Activated CD8-positive, alpha-beta T cell treated with anti-CD3 and anti-CD28 coated beads for 36 hours (primary cell): ENCODE measurements at regions not wholly inside any gene's neighbourhood (a gene's known extent, or its start where the extent isn't known, plus 50 kb on each side); places are given as distances from the start of the nearest gene placed in this dataset.
"Not testable (repeated sequence)": the region's sequence is repeated elsewhere in the genome, so short reads cannot be mapped to it uniquely, and the experiment has no call there.

Experiments used
- ATAC-seq: fragments of 200-7000 bp; cut with Tn5 transposase; one replicate; pipeline ENCODE4 v1.10.0; 2021; ENCODE audit warnings: mild to moderate bottlenecking, moderate library complexity
- CTCF ChIA-PET: fragments of 350-600 bp; sonication (Branson Sonifier 250); formaldehyde crosslinking; loops from one replicate; lab custom pipeline; 2021; ENCODE audit warnings: antibody characterized with exemption; lab: Charles Lee
- POLR2A ChIA-PET: fragments of 350-600 bp; sonication (Branson Sonifier 250); formaldehyde crosslinking; loops from one replicate; lab custom pipeline; 2021; ENCODE audit warnings: antibody characterized with exemption; lab: Charles Lee
- DNase-seq: peaks from one replicate; pipeline ENCODE4 v3.0.0-alpha.2; 2020
- H3K27ac Mint-ChIP-seq: one replicate; pipeline ENCODE4 v1.8.0; 2021; ENCODE audit warnings: mild to moderate bottlenecking, mixed read lengths
- H3K27me3 Mint-ChIP-seq: one replicate; pipeline ENCODE4 v1.8.0; 2021; ENCODE audit warnings: mixed read lengths
- H3K36me3 Mint-ChIP-seq: one replicate; pipeline ENCODE4 v1.8.0; 2021; ENCODE audit warnings: low read depth, mixed read lengths
- H3K4me1 Mint-ChIP-seq: one replicate; pipeline ENCODE4 v1.8.0; 2021; ENCODE audit warnings: low read depth, mixed read lengths
- H3K4me3 Mint-ChIP-seq: one replicate; pipeline ENCODE4 v1.8.0; 2021; ENCODE audit warnings: mild to moderate bottlenecking, moderate library complexity, mixed read lengths
- H3K9me3 Mint-ChIP-seq: one replicate; pipeline ENCODE4 v1.8.0; 2021; ENCODE audit warnings: mixed read lengths
- CTCF ChIP-seq: fragments of 200-600 bp; IDR thresholded peaks from one replicate; pipeline ENCODE4 v1.8.0; 2022; ENCODE audit warnings: antibody characterized with exemption, mild to moderate bottlenecking
- intact Hi-C: fragments of 100-400 bp; cut with micrococcal nuclease; formaldehyde crosslinking; loops from one replicate; pipeline ENCODE4 v1.10.0; 2022

GRCh38 chr20:6277661-6278240, 154.9 kb upstream of the FERMT1 start:
- H3K36me3 Mint-ChIP-seq = no peaks in the 10 kb centered on the region
- CTCF ChIA-PET = no interaction called here
- no peak overlapping the region for H3K4me3 Mint-ChIP-seq
- intact Hi-C loops = no loop called here
- peaks cover 2% of the 10 kb centered on the region for H3K9me3 Mint-ChIP-seq
- TF ChIP-seq CTCF = no peak
- POLR2A ChIA-PET = no interaction called here
- ATAC-seq (no peak), DNase-seq (no peak)
- no peak overlapping the region for H3K27ac Mint-ChIP-seq
- peaks cover 4% of the 10 kb centered on the region for H3K27me3 Mint-ChIP-seq
- H3K4me1 Mint-ChIP-seq = no peaks in the 10 kb centered on the region

- CTCF ChIA-PET, POLR2A ChIA-PET, ATAC-seq, H3K27me3 Mint-ChIP-seq, H3K4me3 Mint-ChIP-seq, DNase-seq, intact Hi-C loops, H3K9me3 Mint-ChIP-seq, H3K27ac Mint-ChIP-seq, H3K36me3 Mint-ChIP-seq, H3K4me1 Mint-ChIP-seq: not testable (repeated sequence)
Measured at GRCh38 chr20:6270404-6270803, 147.6 kb upstream of the FERMT1 start.

- Mint-ChIP-seq H3K36me3 (no peaks in the 10 kb centered on the region), H3K27me3 (no peaks in the 10 kb centered on the region), H3K27ac (no peak overlapping the region), H3K4me3 (no peak overlapping the region), H3K9me3 (no peaks in the 10 kb centered on the region), H3K4me1 (no peaks in the 10 kb centered on the region)
- ATAC-seq (no peak), DNase-seq (no peak)
- POLR2A ChIA-PET = no interaction called here
- intact Hi-C loops = no loop called here
- no peak for TF ChIP-seq CTCF
- CTCF ChIA-PET = no interaction called here
Measured at GRCh38 chr20:6269168-6269873, 146.5 kb upstream of the FERMT1 start.

- CTCF ChIA-PET = interaction anchor here (1.3 kb wide), 1 partner anchor 10 kb away, joined by 4 read pairs; no protein-coding TSS in a partner anchor
- ATAC-seq (peak; percentile 27), DNase-seq (no peak)
- Mint-ChIP-seq H3K4me1 (no peaks in the 10 kb centered on the region), H3K4me3 (no peak overlapping the region), H3K9me3 (no peaks in the 10 kb centered on the region), H3K36me3 (no peaks in the 10 kb centered on the region), H3K27me3 (peaks cover 1% of the 10 kb centered on the region), H3K27ac (no peak overlapping the region)
- POLR2A ChIA-PET = no interaction called here
- intact Hi-C loops = no loop called here
- no peak for TF ChIP-seq CTCF
Measured at GRCh38 chr20:6265204-6265904, 142.5 kb upstream of the FERMT1 start.

GRCh38 chr20:6253396-6253795, 130.6 kb upstream of the FERMT1 start:
- POLR2A ChIA-PET = no interaction called here
- TF ChIP-seq CTCF = no peak
- intact Hi-C loops = no loop called here

More at GRCh38 chr20:6253396-6253795, 130.6 kb upstream of the FERMT1 start:
- Mint-ChIP-seq H3K4me1 (no peaks in the 10 kb centered on the region), H3K27me3 (no peaks in the 10 kb centered on the region), H3K27ac (no peak overlapping the region), H3K4me3 (no peak overlapping the region), H3K9me3 (no peaks in the 10 kb centered on the region), H3K36me3 (no peaks in the 10 kb centered on the region)
- no peak for DNase-seq
- ATAC-seq = no peak
- CTCF ChIA-PET = no interaction called here
